K562 (cell line): ENCODE measurements at regions not wholly inside any gene's neighbourhood (a gene's known extent, or its start where the extent isn't known, plus 50 kb on each side); places are given as distances from the start of the nearest gene placed in this dataset.

Experiments used
- ATAC-seq: fragments of 200-7000 bp; cut with Tn5 transposase; 3 replicates; pipeline ENCODE4 v1.9.1; 2020; ENCODE audit warnings: moderate library complexity
- BruUV-seq: library from RNA; stranded (reverse); fragments of 400-500 nt; replicated peaks from 2 replicates; lab custom pipeline; 2021; lab: Mats Ljungman, UMichigan
- CTCF ChIA-PET: fragments of 300-600 bp; formaldehyde crosslinking; extraction: SDS; loops from one replicate; lab custom pipeline; 2021; ENCODE audit warnings: low intra/inter-chr PET ratio; lab: Yijun Ruan, JAX
- POLR2A ChIA-PET: fragments of 300-600, 350-650 bp; sonication (Branson Sonifier 250); formaldehyde crosslinking; extraction: SDS; loops from one replicate; lab custom pipeline; 2021; ENCODE audit warnings: antibody characterized with exemption, inconsistent platforms; lab: Yijun Ruan, JAX
- DNase-seq, 4 experiments: peaks; one replicate each; pipeline versions ENCODE4 v3.0.0 to v3.0.0-alpha.2; 2011 to 2018; ENCODE audit warnings: low spot score in 3 of 4, mixed read lengths in 3 of 4; ENCODE audit errors: extremely low read depth in 1 of 4
- FAIRE-seq: peaks from 2 replicates; lab custom pipeline; 2011; peaks lifted over from hg19 to GRCh38; lab: Jason Lieb, UNC
- H2AFZ ChIP-seq: 2 replicates; pipeline ENCODE4 v1.6.0; 2011; ENCODE audit warnings: low read depth, low read length, control low read depth, inconsistent platforms
- H3K27ac ChIP-seq: fragments of 200-600 bp; 3 replicates; pipeline ENCODE4 v1.8.0; 2011; ENCODE audit warnings: low read depth, mild to moderate bottlenecking, control low read depth, inconsistent platforms, low read length, moderate library complexity, mixed read lengths; ENCODE audit errors: extremely low read depth
- H3K27me3 ChIP-seq, 2 experiments: fragments of 300-600 bp in 1 of 2; 2 replicates in 1 of 2; 3 replicates in 1 of 2; pipeline versions ENCODE4 v1.6.0 to v1.8.0; 2011; ENCODE audit warnings: inconsistent platforms in 2 of 2, low read length in 2 of 2, mild to moderate bottlenecking in 1 of 2, mixed read lengths in 1 of 2, moderate library complexity in 1 of 2; ENCODE audit not compliant: control insufficient read depth in 2 of 2, insufficient read depth in 2 of 2
- H3K36me3 ChIP-seq: fragments of 300-600 bp; 3 replicates; pipeline ENCODE4 v1.8.0; 2011; ENCODE audit warnings: mild to moderate bottlenecking, low read length, inconsistent platforms; ENCODE audit not compliant: control insufficient read depth, insufficient read depth
- H3K4me1 ChIP-seq, 2 experiments: fragments of 200-600 bp in 1 of 2; replicated peaks in 1 of 2; 2 replicates in 1 of 2; 3 replicates in 1 of 2; pipeline versions ENCODE4 v1.5.1 to v1.8.0; 2011; ENCODE audit warnings: inconsistent platforms in 2 of 2, low read length in 2 of 2, mild to moderate bottlenecking in 1 of 2, mixed read lengths in 1 of 2, moderate library complexity in 1 of 2; ENCODE audit not compliant: control insufficient read depth in 2 of 2, insufficient read depth in 2 of 2
- H3K4me2 ChIP-seq: 2 replicates; pipeline ENCODE4 v1.6.1; 2011; ENCODE audit warnings: low read length, control low read depth, inconsistent platforms, mixed read lengths; ENCODE audit not compliant: insufficient read depth
- H3K4me3 ChIP-seq: fragments of 200-600 bp; sonication (generic), shearing (Covaris generic); 2 replicates; pipeline ENCODE4 v1.5.1; 2016; ENCODE audit warnings: control low read depth, inconsistent platforms
- H3K79me2 ChIP-seq: fragments of 200-600 bp; 3 replicates; pipeline ENCODE4 v1.8.0; 2011; ENCODE audit warnings: low read length, inconsistent platforms; ENCODE audit not compliant: control insufficient read depth, insufficient read depth
- H3K9ac ChIP-seq, 2 experiments: 2 replicates each; pipeline versions ENCODE4 v1.6.0 to v1.6.1; 2011; ENCODE audit warnings: low read depth in 2 of 2, low read length in 2 of 2, control low read depth in 1 of 2, inconsistent platforms in 1 of 2, mild to moderate bottlenecking in 1 of 2, mixed read lengths in 1 of 2; ENCODE audit not compliant: insufficient read depth in 1 of 2
- H3K9me1 ChIP-seq: one replicate; pipeline ENCODE4 v1.6.0; 2011; ENCODE audit warnings: inconsistent platforms, mild to moderate bottlenecking, low read length, moderate library complexity; ENCODE audit not compliant: control insufficient read depth, insufficient read depth
- H3K9me3 ChIP-seq: replicated peaks from 2 replicates; pipeline ENCODE4 v1.5.1; 2011; ENCODE audit warnings: low read depth, low read length, inconsistent platforms; ENCODE audit not compliant: control insufficient read depth, insufficient read depth
- H4K20me1 ChIP-seq: replicated peaks from 2 replicates; pipeline ENCODE4 v1.6.1; 2011; ENCODE audit warnings: low read length, inconsistent platforms, mixed read lengths; ENCODE audit not compliant: control insufficient read depth, insufficient read depth
- ARNT ChIP-seq, 2 experiments: fragments of 450-650 bp; IDR thresholded peaks; 2 replicates each; pipeline ENCODE4 v1.6.1; 2016; ENCODE audit warnings: mild to moderate bottlenecking in 1 of 2
- E2F3 ChIP-seq: fragments of 250-450 bp; sonication (Bioruptor Pico); IDR thresholded peaks from 2 replicates; pipeline ENCODE4 v1.4.0; 2020; ENCODE audit warnings: mild to moderate bottlenecking
- JUNB ChIP-seq: fragments of 450-650 bp; formaldehyde crosslinking; conservative IDR thresholded peaks from 2 replicates; pipeline ENCODE4 v1.4.0; 2020; ENCODE audit warnings: mild to moderate bottlenecking
- OTX1 ChIP-seq: fragments of 450-650 bp; formaldehyde crosslinking; IDR thresholded peaks from 2 replicates; pipeline ENCODE4 v1.4.0; 2022; ENCODE audit warnings: mild to moderate bottlenecking
- SIX5 ChIP-seq, 2 experiments: IDR thresholded peaks; 2 replicates each; pipeline ENCODE4 v1.6.1; 2011; ENCODE audit warnings: low read length in 2 of 2, borderline replicate concordance in 1 of 2, low read depth in 1 of 2, mild to moderate bottlenecking in 1 of 2, moderate library complexity in 1 of 2; ENCODE audit not compliant: insufficient read depth in 1 of 2
- ZNF224 ChIP-seq: sonication (generic); formaldehyde crosslinking; IDR thresholded peaks from 2 replicates; pipeline ENCODE4 v1.8.0; 2022; ENCODE audit warnings: mild to moderate bottlenecking, missing genetic modification reagents
- ZNF76 ChIP-seq: fragments of 250-450 bp; sonication (Bioruptor Pico); IDR thresholded peaks from 2 replicates; pipeline ENCODE4 v1.4.0; 2020; ENCODE audit warnings: mild to moderate bottlenecking, moderate library complexity, borderline replicate concordance
- WGBS: fragments of 100-300 bp; shearing (Covaris generic); methylation state at CpG from one replicate; pipeline ENCODE4 v1.1.6; 2016; ENCODE audit warnings: low coverage, mixed read lengths; ENCODE audit not compliant: insufficient coverage; ENCODE audit errors: missing lambda C conversion rate; 5-methylcytosine and 5-hydroxymethylcytosine counted together
- in situ Hi-C: fragments of 300-500 bp; cut with MboI; formaldehyde crosslinking; loops from 4 replicates; pipeline ENCODE4 v1.15.0; 2018; ENCODE audit warnings: inconsistent platforms, mixed read lengths
- intact Hi-C: fragments of 100-400 bp; cut with micrococcal nuclease; formaldehyde crosslinking; loops from 2 replicates; pipeline ENCODE4 v1.14.2; 2022
- TF ChIP-seq, protein P1 (sequence below): fragments of 450-650 bp; formaldehyde crosslinking; IDR thresholded peaks from 2 replicates; pipeline ENCODE4 v1.4.0; 2020; ENCODE audit warnings: mild to moderate bottlenecking, mixed read lengths
- TF ChIP-seq, protein P2 (sequence below): fragments of 250-450 bp; sonication (Bioruptor Pico); IDR thresholded peaks from 2 replicates; pipeline ENCODE4 v1.4.0; 2020; ENCODE audit warnings: mild to moderate bottlenecking
- TF ChIP-seq, protein P3 (sequence below): fragments of 200-800 bp; sonication (Bioruptor generic); IDR thresholded peaks from 2 replicates; pipeline ENCODE4 v1.6.1; 2017; ENCODE audit warnings: missing genetic modification characterization, missing compliant biosample characterization

DNA sequence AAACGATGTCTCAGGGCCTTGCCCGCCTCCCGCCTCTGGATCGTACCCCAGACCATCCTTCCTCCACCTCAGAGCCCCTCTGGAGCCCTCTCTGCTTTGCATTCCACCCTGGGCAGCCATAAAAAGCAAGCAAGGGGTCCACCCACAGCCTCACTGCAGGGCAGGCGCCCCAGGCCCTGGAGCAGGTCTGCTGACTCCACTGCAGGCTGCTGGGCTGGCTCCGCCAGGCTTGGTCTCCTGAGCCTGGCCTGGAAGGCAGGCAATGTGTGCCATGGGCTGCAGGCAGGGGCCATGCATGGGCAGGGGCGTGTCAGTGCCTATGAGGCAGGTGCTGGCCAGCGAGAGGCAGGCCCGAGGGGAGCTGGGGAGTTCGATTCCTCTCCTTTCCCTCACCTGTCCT lies 186.0 kb downstream of the ANKRD30B start:
- DNase-seq (no peak), FAIRE-seq (no peak), ATAC-seq (no peak)
- no peaks in the 10 kb centered on the region for H3K4me1 ChIP-seq
- H3K9me1 ChIP-seq = no peaks in the 10 kb centered on the region
- intact Hi-C loops (no loop called here), in situ Hi-C loops (no loop called here)
- no peaks in the 10 kb centered on the region for H3K9me3 ChIP-seq
- CTCF ChIA-PET = no interaction called here
- no peaks in the 10 kb centered on the region for H3K79me2 ChIP-seq
- BruUV-seq = no TSS peak
- H3K9ac ChIP-seq = no peak overlapping the region
- 0% methylated on average over 10 of the region's 10 CpGs for WGBS
- H3K36me3 ChIP-seq = no peaks in the 10 kb centered on the region
- TF ChIP-seq SIX5 (IDR thresholded peaks at IDR 0.05; ENCODE audit: borderline replicate concordance in 1 of 2, insufficient read depth in 1 of 2, low read depth in 1 of 2, low read length in 2 of 2) = no peak
- TF ChIP-seq ZNF224 = no peak
- TF ChIP-seq OTX1 (CRISPR knock-in tag) = no peak
- no peak for TF ChIP-seq ZNF76 (CRISPR knock-in tag)
- no peak for TF ChIP-seq JUNB (CRISPR knock-in tag)
- TF ChIP-seq E2F3 = no peak
- TF ChIP-seq, protein P1, sequence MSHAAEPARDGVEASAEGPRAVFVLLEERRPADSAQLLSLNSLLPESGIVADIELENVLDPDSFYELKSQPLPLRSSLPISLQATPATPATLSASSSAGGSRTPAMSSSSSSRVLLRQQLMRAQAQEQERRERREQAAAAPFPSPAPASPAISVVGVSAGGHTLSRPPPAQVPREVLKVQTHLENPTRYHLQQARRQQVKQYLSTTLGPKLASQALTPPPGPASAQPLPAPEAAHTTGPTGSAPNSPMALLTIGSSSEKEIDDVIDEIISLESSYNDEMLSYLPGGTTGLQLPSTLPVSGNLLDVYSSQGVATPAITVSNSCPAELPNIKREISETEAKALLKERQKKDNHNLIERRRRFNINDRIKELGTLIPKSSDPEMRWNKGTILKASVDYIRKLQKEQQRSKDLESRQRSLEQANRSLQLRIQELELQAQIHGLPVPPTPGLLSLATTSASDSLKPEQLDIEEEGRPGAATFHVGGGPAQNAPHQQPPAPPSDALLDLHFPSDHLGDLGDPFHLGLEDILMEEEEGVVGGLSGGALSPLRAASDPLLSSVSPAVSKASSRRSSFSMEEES (CRISPR knock-in tag) = no peak
- no peak for TF ChIP-seq ARNT (IDR thresholded peaks at IDR 0.05)
- TF ChIP-seq, protein P2, sequence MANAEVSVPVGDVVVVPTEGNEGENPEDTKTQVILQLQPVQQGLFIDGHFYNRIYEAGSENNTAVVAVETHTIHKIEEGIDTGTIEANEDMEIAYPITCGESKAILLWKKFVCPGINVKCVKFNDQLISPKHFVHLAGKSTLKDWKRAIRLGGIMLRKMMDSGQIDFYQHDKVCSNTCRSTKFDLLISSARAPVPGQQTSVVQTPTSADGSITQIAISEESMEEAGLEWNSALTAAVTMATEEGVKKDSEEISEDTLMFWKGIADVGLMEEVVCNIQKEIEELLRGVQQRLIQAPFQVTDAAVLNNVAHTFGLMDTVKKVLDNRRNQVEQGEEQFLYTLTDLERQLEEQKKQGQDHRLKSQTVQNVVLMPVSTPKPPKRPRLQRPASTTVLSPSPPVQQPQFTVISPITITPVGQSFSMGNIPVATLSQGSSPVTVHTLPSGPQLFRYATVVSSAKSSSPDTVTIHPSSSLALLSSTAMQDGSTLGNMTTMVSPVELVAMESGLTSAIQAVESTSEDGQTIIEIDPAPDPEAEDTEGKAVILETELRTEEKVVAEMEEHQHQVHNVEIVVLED (CRISPR knock-in tag) = no peak
- TF ChIP-seq, protein P3, sequence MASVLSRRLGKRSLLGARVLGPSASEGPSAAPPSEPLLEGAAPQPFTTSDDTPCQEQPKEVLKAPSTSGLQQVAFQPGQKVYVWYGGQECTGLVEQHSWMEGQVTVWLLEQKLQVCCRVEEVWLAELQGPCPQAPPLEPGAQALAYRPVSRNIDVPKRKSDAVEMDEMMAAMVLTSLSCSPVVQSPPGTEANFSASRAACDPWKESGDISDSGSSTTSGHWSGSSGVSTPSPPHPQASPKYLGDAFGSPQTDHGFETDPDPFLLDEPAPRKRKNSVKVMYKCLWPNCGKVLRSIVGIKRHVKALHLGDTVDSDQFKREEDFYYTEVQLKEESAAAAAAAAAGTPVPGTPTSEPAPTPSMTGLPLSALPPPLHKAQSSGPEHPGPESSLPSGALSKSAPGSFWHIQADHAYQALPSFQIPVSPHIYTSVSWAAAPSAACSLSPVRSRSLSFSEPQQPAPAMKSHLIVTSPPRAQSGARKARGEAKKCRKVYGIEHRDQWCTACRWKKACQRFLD = no peak
- no peak overlapping the region for H2AFZ ChIP-seq
- no peak overlapping the region for H3K4me2 ChIP-seq
- no peak overlapping the region for H3K27ac ChIP-seq
- POLR2A ChIA-PET = no interaction called here
- H4K20me1 ChIP-seq = no peaks in the 10 kb centered on the region
- no peaks in the 10 kb centered on the region for H3K27me3 ChIP-seq
- no peak overlapping the region for H3K4me3 ChIP-seq
